ENCODE measurements at regions not wholly inside any gene's neighbourhood (a gene's known extent, or its start where the extent isn't known, plus 50 kb on each side); places are given as distances from the start of the nearest gene placed in this dataset.

- H3K36me3 ChIP-seq (replicated peaks in 1 of 2; ENCODE audit: insufficient read depth in 1 of 2, low read depth in 2 of 2) = no peaks in the 10 kb centered on the region
- ATAC-seq = no peak
- WGBS, 2 donors = 63 to 67% methylated on average over 8 of the region's 8 CpGs
- H3K27me3 ChIP-seq = no peaks in the 10 kb centered on the region
- H3K27ac ChIP-seq = no peak overlapping the region
- H3K9me3 ChIP-seq = no peaks in the 10 kb centered on the region
- TF ChIP-seq POLR2A (IDR thresholded peaks at IDR 0.05) = no peak
- TF ChIP-seq, protein P1, sequence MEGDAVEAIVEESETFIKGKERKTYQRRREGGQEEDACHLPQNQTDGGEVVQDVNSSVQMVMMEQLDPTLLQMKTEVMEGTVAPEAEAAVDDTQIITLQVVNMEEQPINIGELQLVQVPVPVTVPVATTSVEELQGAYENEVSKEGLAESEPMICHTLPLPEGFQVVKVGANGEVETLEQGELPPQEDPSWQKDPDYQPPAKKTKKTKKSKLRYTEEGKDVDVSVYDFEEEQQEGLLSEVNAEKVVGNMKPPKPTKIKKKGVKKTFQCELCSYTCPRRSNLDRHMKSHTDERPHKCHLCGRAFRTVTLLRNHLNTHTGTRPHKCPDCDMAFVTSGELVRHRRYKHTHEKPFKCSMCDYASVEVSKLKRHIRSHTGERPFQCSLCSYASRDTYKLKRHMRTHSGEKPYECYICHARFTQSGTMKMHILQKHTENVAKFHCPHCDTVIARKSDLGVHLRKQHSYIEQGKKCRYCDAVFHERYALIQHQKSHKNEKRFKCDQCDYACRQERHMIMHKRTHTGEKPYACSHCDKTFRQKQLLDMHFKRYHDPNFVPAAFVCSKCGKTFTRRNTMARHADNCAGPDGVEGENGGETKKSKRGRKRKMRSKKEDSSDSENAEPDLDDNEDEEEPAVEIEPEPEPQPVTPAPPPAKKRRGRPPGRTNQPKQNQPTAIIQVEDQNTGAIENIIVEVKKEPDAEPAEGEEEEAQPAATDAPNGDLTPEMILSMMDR (IDR thresholded peaks at IDR 0.05) = no peak
- no peaks in the 10 kb centered on the region for H3K4me1 ChIP-seq
- no peak for DNase-seq
- no peak overlapping the region for H3K4me3 ChIP-seq
- intact Hi-C loops (cut with DNase I) = no loop called here
Observed at GRCh38 chr12:65653946-65654629, 170.2 kb upstream of the HMGA2 start.

DNA sequence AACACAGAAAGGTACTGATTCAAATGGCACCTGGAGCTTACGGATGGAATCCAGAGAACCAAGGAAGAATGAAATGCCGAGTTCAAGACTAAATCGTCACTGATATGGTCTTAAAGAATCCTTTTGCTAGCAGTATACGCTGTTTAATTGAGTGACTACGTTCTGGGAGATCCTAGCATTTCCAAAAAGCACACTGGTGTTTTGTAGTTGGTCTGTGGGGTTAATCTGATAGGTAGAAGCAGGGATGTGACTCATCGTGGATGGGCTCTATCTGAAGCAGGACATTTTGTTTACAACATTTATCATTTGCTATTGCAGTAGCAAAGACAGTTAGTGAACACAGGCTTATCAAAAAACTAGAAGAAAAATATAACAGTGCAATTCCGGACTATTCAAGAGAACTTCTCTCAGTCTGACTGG is 169.2 kb upstream of the HMGA2 start:
- WGBS, 2 donors = 62 to 80% methylated on average over 7 of the region's 7 CpGs
- intact Hi-C loops (cut with DNase I) = no loop called here

DNA sequence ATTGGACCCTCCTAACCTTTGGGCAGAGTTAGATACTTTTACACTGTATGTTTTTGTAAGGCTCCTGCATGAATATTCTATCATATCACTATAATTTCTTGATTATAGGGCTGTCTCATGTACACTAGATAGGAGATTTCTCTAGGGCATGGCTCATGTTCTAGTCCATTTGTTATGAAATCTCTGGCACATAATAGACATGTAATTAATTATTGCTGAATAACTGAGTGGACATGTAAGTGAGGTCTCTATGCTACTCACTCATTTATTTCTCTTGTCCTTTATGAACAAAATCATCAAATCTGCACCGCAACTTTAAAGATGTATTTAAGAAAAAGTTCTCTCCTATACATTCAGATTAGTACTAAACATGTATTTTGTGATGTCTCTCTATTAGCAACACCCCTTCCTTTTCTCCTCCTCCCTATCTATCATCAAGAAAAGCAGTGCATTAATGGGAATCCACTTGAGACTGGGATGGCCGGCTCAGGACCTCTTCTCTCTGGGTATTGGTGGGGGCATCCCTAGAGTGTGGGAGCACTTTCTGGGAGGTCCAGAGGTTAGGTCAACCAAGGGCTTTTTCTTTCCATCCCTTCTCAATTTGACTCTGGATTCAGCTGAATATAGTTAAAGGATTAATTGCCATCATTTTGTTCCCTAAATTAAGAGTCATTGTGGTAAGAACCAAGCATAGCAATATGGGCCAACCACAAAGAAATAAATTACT is 168.0 kb upstream of the HMGA2 start:
- no peaks in the 10 kb centered on the region for H3K36me3 ChIP-seq (replicated peaks in 1 of 2; ENCODE audit: insufficient read depth in 1 of 2, low read depth in 2 of 2)
- ATAC-seq (no peak), DNase-seq (no peak)
- WGBS, 2 donors = 88 to 97% methylated on average over 2 of the region's 2 CpGs
- TF ChIP-seq, protein P1 (IDR thresholded peaks at IDR 0.05) = no peak
- TF ChIP-seq POLR2A (IDR thresholded peaks at IDR 0.05) = no peak
- H3K4me1 ChIP-seq = no peaks in the 10 kb centered on the region
- intact Hi-C loops (cut with DNase I) = no loop called here
- H3K27ac ChIP-seq = no peak overlapping the region
- H3K27me3 ChIP-seq = no peaks in the 10 kb centered on the region
- H3K9me3 ChIP-seq = no peaks in the 10 kb centered on the region
- no peak overlapping the region for H3K4me3 ChIP-seq

More for the DNA sequence above, 169.2 kb upstream of the HMGA2 start:
- ATAC-seq (no peak), DNase-seq (no peak)
- no peaks in the 10 kb centered on the region for H3K36me3 ChIP-seq (replicated peaks in 1 of 2; ENCODE audit: insufficient read depth in 1 of 2, low read depth in 2 of 2)
- no peaks in the 10 kb centered on the region for H3K27me3 ChIP-seq
- H3K9me3 ChIP-seq = no peaks in the 10 kb centered on the region
- H3K27ac ChIP-seq = no peak overlapping the region
- no peaks in the 10 kb centered on the region for H3K4me1 ChIP-seq
- H3K4me3 ChIP-seq = no peak overlapping the region
- TF ChIP-seq, protein P1 (IDR thresholded peaks at IDR 0.05) = no peak
- no peak for TF ChIP-seq POLR2A (IDR thresholded peaks at IDR 0.05)

DNA sequence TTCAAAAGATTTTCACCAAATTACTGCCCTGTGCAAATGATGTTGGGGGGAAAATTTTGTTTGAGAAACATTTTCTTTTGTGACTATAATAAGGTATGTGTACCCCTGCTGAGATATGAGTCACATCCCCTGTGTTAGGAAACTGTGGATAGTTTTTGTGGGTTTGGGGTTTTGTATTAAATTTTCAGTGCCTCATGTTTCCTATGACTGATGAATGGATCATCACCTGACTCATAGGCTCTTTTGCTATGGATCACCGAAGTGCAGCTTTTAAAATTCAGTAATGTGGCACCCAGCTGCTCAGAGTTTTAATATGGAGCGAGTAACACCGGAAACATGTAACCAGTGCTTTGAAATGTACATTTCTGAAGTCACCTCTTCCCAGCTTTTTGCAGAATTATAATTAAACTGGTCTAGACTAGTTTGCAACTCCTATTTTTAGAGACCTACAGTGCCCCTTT is 167.4 kb upstream of the HMGA2 start:
- DNase-seq (no peak), ATAC-seq (no peak)
- Histone ChIP-seq H3K4me1 (no peaks in the 10 kb centered on the region), H3K36me3 (replicated peaks in 1 of 2; ENCODE audit: insufficient read depth in 1 of 2, low read depth in 2 of 2) (no peaks in the 10 kb centered on the region), H3K9me3 (no peaks in the 10 kb centered on the region), H3K4me3 (no peak overlapping the region), H3K27me3 (no peaks in the 10 kb centered on the region), H3K27ac (no peak overlapping the region)
- WGBS, 2 donors = 58 to 78% methylated on average over 3 of the region's 3 CpGs
- intact Hi-C loops (cut with DNase I) = no loop called here
- TF ChIP-seq POLR2A (IDR thresholded peaks at IDR 0.05) = no peak
- TF ChIP-seq, protein P1 (IDR thresholded peaks at IDR 0.05) = no peak

Measured in body of pancreas (tissue), 4 donors.